Endothelial cell of umbilical vein (primary cell): ENCODE measurements at regions not wholly inside any gene's neighbourhood (a gene's known extent, or its start where the extent isn't known, plus 50 kb on each side); places are given as distances from the start of the nearest gene placed in this dataset.

Experiments
- BruUV-seq: library from RNA; stranded (reverse); fragments of 400-500 nt; replicated peaks from 2 replicates; lab custom pipeline; 2021; lab: Mats Ljungman, UMichigan
- CTCF ChIA-PET: fragments of 300-600, 350-600 bp; sonication (Branson Sonifier 250); formaldehyde crosslinking; loops from one replicate; lab custom pipeline; 2021; ENCODE audit warnings: antibody characterized with exemption, inconsistent platforms; lab: Charles Lee
- POLR2A ChIA-PET: fragments of 300-600, 350-600 bp; sonication (Branson Sonifier 250); formaldehyde crosslinking; loops from one replicate; lab custom pipeline; 2021; ENCODE audit warnings: antibody characterized with exemption, inconsistent platforms; lab: Charles Lee
- DNase-seq: peaks from one replicate; pipeline ENCODE4 v3.0.0-alpha.2; 2011; ENCODE audit warnings: low read depth, low spot score
- FAIRE-seq: peaks from 2 replicates; lab custom pipeline; 2011; peaks lifted over from hg19 to GRCh38; lab: Jason Lieb, UNC
- H2AFZ ChIP-seq: 2 replicates; pipeline ENCODE4 v1.6.0; 2012; ENCODE audit warnings: low read depth, low read length, control low read depth, inconsistent platforms
- H3K27ac ChIP-seq: 2 replicates; pipeline ENCODE4 v1.5.1; 2011; ENCODE audit warnings: low read depth, mild to moderate bottlenecking, control low read depth, low read length, moderate library complexity; ENCODE audit not compliant: insufficient read depth
- H3K27me3 ChIP-seq, 2 experiments: 2 replicates each; pipeline versions ENCODE4 v1.6.0 to v1.6.1; 2011; ENCODE audit warnings: low read length in 2 of 2, mixed read lengths in 1 of 2; ENCODE audit not compliant: control insufficient read depth in 2 of 2, insufficient read depth in 2 of 2
- H3K36me3 ChIP-seq, 2 experiments: 2 replicates in 1 of 2; 3 replicates in 1 of 2; pipeline ENCODE4 v1.5.1; 2011; ENCODE audit warnings: low read length in 2 of 2, mild to moderate bottlenecking in 1 of 2, moderate library complexity in 1 of 2; ENCODE audit not compliant: control insufficient read depth in 2 of 2, insufficient read depth in 2 of 2; ENCODE audit errors: extremely low read depth in 1 of 2
- H3K4me1 ChIP-seq: 3 replicates; pipeline ENCODE4 v1.5.1; 2011; ENCODE audit warnings: mild to moderate bottlenecking, low read length; ENCODE audit not compliant: control insufficient read depth, insufficient read depth; ENCODE audit errors: extremely low read depth
- H3K4me2 ChIP-seq: 2 replicates; pipeline ENCODE4 v1.6.1; 2011; ENCODE audit warnings: low read length, control low read depth, mixed read lengths; ENCODE audit not compliant: insufficient read depth
- H3K4me3 ChIP-seq, 3 experiments: fragments of 200-600 bp in 1 of 3; sonication (generic), shearing (Covaris generic) in 1 of 3; replicated peaks in 1 of 3; 2 replicates each; pipeline ENCODE4 v1.5.1; 2011 to 2016; ENCODE audit warnings: control low read depth in 3 of 3, low read length in 3 of 3, mild to moderate bottlenecking in 2 of 3, inconsistent platforms in 1 of 3, low read depth in 1 of 3, moderate library complexity in 1 of 3; ENCODE audit not compliant: insufficient read depth in 1 of 3
- H3K79me2 ChIP-seq: 2 replicates; pipeline ENCODE4 v1.6.0; 2012; ENCODE audit warnings: low read length, inconsistent platforms; ENCODE audit not compliant: control insufficient read depth, insufficient read depth
- H3K9ac ChIP-seq: replicated peaks from 2 replicates; pipeline ENCODE3; 2011; ENCODE audit warnings: low read length, control low read depth; ENCODE audit not compliant: insufficient read depth; ENCODE audit errors: extremely low read depth
- H3K9me1 ChIP-seq: replicated peaks from 3 replicates; pipeline ENCODE4 v1.6.0; 2011; ENCODE audit warnings: mild to moderate bottlenecking, low read length; ENCODE audit not compliant: control insufficient read depth, insufficient read depth; ENCODE audit errors: extremely low read depth
- H3K9me3 ChIP-seq: replicated peaks from 2 replicates; pipeline ENCODE4 v1.5.1; 2012; ENCODE audit warnings: low read length, inconsistent platforms; ENCODE audit not compliant: control insufficient read depth, insufficient read depth
- H4K20me1 ChIP-seq: replicated peaks from 2 replicates; pipeline ENCODE3; 2011; ENCODE audit warnings: mild to moderate bottlenecking, low read length; ENCODE audit not compliant: control insufficient read depth, insufficient read depth; ENCODE audit errors: extremely low read depth
- CTCF ChIP-seq, 2 donors: IDR thresholded peaks; 1 replicate in 1 of 2; 2 replicates in 1 of 2; pipeline ENCODE4 v1.5.1; 2011; ENCODE audit warnings: low read length in 2 of 2, mild to moderate bottlenecking in 2 of 2, moderate library complexity in 2 of 2, control low read depth in 1 of 2, inconsistent platforms in 1 of 2, low read depth in 1 of 2; ENCODE audit not compliant: insufficient read depth in 1 of 2; ENCODE audit errors: extremely low read depth in 1 of 2
- EZH2 ChIP-seq: IDR thresholded peaks from 2 replicates; pipeline ENCODE4 v1.6.1; 2012; ENCODE audit warnings: borderline replicate concordance, low read depth, mild to moderate bottlenecking, moderate library complexity, low read length, inconsistent platforms; ENCODE audit not compliant: severe bottlenecking
- FOS ChIP-seq: IDR thresholded peaks from 2 replicates; pipeline ENCODE4 v1.6.1; 2011; ENCODE audit warnings: mild to moderate bottlenecking, low read length, moderate library complexity, borderline replicate concordance; ENCODE audit not compliant: insufficient read depth
- GATA2 ChIP-seq: IDR thresholded peaks from 2 replicates; pipeline ENCODE4 v1.7.0; 2011; ENCODE audit warnings: low read depth, mild to moderate bottlenecking, moderate library complexity, mixed read lengths, low read length; ENCODE audit not compliant: insufficient read length, insufficient read depth
- JUN ChIP-seq: IDR thresholded peaks from 2 replicates; pipeline ENCODE4 v1.6.1; 2011; ENCODE audit warnings: borderline replicate concordance, low read depth; ENCODE audit not compliant: insufficient read length, insufficient read depth
- MYC ChIP-seq: IDR thresholded peaks from one replicate; pipeline ENCODE4 v1.6.1; 2011; ENCODE audit warnings: mild to moderate bottlenecking, low read depth, low read length
- POLR2A ChIP-seq: IDR thresholded peaks from 2 replicates; pipeline ENCODE4 v1.6.1; 2012; ENCODE audit warnings: low read depth, mild to moderate bottlenecking, control low read depth, low read length
- POLR2AphosphoS5 ChIP-seq: IDR thresholded peaks from 2 replicates; pipeline ENCODE4 v1.6.1; 2012; ENCODE audit warnings: low read depth, mild to moderate bottlenecking, control low read depth, low read length, moderate library complexity; ENCODE audit not compliant: insufficient read depth
- dilution Hi-C: fragments of 300-500 bp; cut with MboI; formaldehyde crosslinking; loops from one replicate; pipeline ENCODE4 v1.15.0; 2019; ENCODE audit warnings: low sequenced_read_pairs; ENCODE audit not compliant: extremely low pct_ligation_motif_present
- intact Hi-C: fragments of 100-400 bp; cut with micrococcal nuclease; formaldehyde crosslinking; loops from one replicate; pipeline ENCODE4 v1.10.0; 2022
- TF ChIP-seq, protein P1 (sequence below): IDR thresholded peaks from 2 replicates; pipeline ENCODE4 v1.6.1; 2011; ENCODE audit not compliant: insufficient read depth, insufficient read length

DNA sequence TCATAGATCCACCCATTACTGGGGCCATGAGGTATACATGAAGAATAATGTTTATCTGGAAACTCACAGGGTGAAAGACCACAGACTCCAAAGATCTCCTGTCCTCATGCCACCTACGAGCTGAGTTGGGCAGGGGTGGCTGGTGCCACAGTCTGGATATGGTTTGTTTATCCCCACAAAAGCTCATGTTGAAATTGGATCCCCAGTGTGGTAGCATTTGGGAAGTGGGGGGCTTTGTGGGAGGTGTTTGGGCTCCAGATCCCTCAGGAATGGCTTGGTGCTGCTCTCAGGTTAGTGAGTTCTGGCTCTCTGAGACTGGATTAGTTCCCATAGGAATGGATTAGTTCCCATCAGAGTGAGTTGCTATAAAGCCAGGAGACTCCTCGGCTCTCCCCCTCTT is 192.3 kb upstream of the FSCB start:
- BruUV-seq, result no TSS peak
- Histone ChIP-seq H3K9ac (no peak overlapping the region), H2AFZ (no peak overlapping the region), H3K79me2 (no peaks in the 10 kb centered on the region), H4K20me1 (no peaks in the 10 kb centered on the region), H3K4me2 (no peak overlapping the region), H3K9me1 (no peaks in the 10 kb centered on the region), H3K4me3 (no peak overlapping the region), H3K9me3 (no peaks in the 10 kb centered on the region), H3K4me1 (no peaks in the 10 kb centered on the region), H3K27me3 (no peaks in the 10 kb centered on the region), H3K27ac (no peak overlapping the region), H3K36me3 (no peaks in the 10 kb centered on the region)
- CTCF ChIA-PET, result no interaction called here
- POLR2A ChIA-PET, result no interaction called here
- no peak for FAIRE-seq
- dilution Hi-C loops, result no loop called here
- intact Hi-C loops, result no loop called here
- DNase-seq, result no peak
- TF ChIP-seq FOS (no peak), MYC (no peak), POLR2A (no peak), CTCF (IDR thresholded peaks at IDR 0.05; ENCODE audit: extremely low read depth in 1 of 2, insufficient read depth in 1 of 2, low read depth in 1 of 2, low read length in 2 of 2) (no peak), JUN (no peak), GATA2 (no peak), EZH2 (no peak), POLR2AphosphoS5 (no peak)
- TF ChIP-seq, protein P1, sequence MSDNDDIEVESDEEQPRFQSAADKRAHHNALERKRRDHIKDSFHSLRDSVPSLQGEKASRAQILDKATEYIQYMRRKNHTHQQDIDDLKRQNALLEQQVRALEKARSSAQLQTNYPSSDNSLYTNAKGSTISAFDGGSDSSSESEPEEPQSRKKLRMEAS, result no peak
